SK-N-SH treated with all-trans-retinoic acid at 6 μM for 48 hours (cell line): ENCODE measurements at regions not wholly inside any gene's neighbourhood (a gene's known extent, or its start where the extent isn't known, plus 50 kb on each side); places are given as distances from the start of the nearest gene placed in this dataset.

Experiments
- ATAC-seq: fragments of 200-7000 bp; cut with Tn5 transposase; 3 replicates; pipeline ENCODE4 v1.9.1; 2020; ENCODE audit warnings: mild to moderate bottlenecking, moderate library complexity
- BACH2 ChIP-seq: fragments of 250-450 bp; sonication (Bioruptor Pico); IDR thresholded peaks from 2 replicates; pipeline ENCODE4 v1.9.0; 2021; ENCODE audit warnings: mild to moderate bottlenecking, borderline replicate concordance
- CREB5 ChIP-seq: fragments of 250-450 bp; sonication (Bioruptor Pico); IDR thresholded peaks from 2 replicates; pipeline ENCODE4 v1.5.1; 2020; ENCODE audit warnings: low read depth, mild to moderate bottlenecking, moderate library complexity
- CSDC2 ChIP-seq: fragments of 250-450 bp; sonication (Bioruptor Pico); IDR thresholded peaks from 2 replicates; pipeline ENCODE4 v1.5.0; 2020; ENCODE audit warnings: mild to moderate bottlenecking, moderate library complexity
- CSRNP3 ChIP-seq: fragments of 250-450 bp; sonication (Bioruptor Pico); IDR thresholded peaks from 2 replicates; pipeline ENCODE4 v1.5.1; 2021; ENCODE audit warnings: mild to moderate bottlenecking, moderate library complexity
- ESRRG ChIP-seq: fragments of 250-450 bp; sonication (Bioruptor Pico); IDR thresholded peaks from 2 replicates; pipeline ENCODE4 v1.6.1; 2021; ENCODE audit warnings: mild to moderate bottlenecking
- OSR1 ChIP-seq: fragments of 250-450 bp; sonication (Bioruptor Pico); IDR thresholded peaks from 2 replicates; pipeline ENCODE4 v1.8.0; 2022; ENCODE audit warnings: moderate library complexity, mild to moderate bottlenecking, inconsistent platforms
- PATZ1 ChIP-seq: fragments of 250-450 bp; sonication (Bioruptor Pico); IDR thresholded peaks from 2 replicates; pipeline ENCODE4 v1.8.0; 2020; ENCODE audit warnings: mild to moderate bottlenecking, moderate library complexity, borderline replicate concordance
- PPARA ChIP-seq: fragments of 250-450 bp; sonication (Bioruptor Pico); IDR thresholded peaks from 2 replicates; pipeline ENCODE4 v1.5.0; 2020; ENCODE audit warnings: mild to moderate bottlenecking, borderline replicate concordance
- RARB ChIP-seq: fragments of 250-450 bp; sonication (Bioruptor Pico); IDR thresholded peaks from 2 replicates; pipeline ENCODE4 v1.8.0; 2021; ENCODE audit warnings: mild to moderate bottlenecking, moderate library complexity
- SNAI2 ChIP-seq: fragments of 250-450 bp; sonication (Bioruptor Pico); IDR thresholded peaks from 2 replicates; pipeline ENCODE4 v1.5.0; 2020; ENCODE audit warnings: mild to moderate bottlenecking, moderate library complexity
- TOX ChIP-seq: fragments of 250-450 bp; sonication (Bioruptor Pico); IDR thresholded peaks from 2 replicates; pipeline ENCODE4 v1.8.0; 2021; ENCODE audit warnings: mild to moderate bottlenecking, moderate library complexity, borderline replicate concordance
- TSHZ2 ChIP-seq: fragments of 250-450 bp; sonication (Bioruptor Pico); IDR thresholded peaks from 2 replicates; pipeline ENCODE4 v1.5.0; 2020; ENCODE audit warnings: mild to moderate bottlenecking, moderate library complexity
- ZC3H10 ChIP-seq: fragments of 250-450 bp; sonication (Bioruptor Pico); IDR thresholded peaks from 2 replicates; pipeline ENCODE4 v1.5.1; 2021; ENCODE audit warnings: mild to moderate bottlenecking, moderate library complexity
- ZFP3 ChIP-seq: fragments of 250-450 bp; sonication (Bioruptor Pico); IDR thresholded peaks from 2 replicates; pipeline ENCODE4 v1.5.0; 2020; ENCODE audit warnings: mild to moderate bottlenecking, moderate library complexity
- ZFP30 ChIP-seq: fragments of 450-650 bp; formaldehyde crosslinking; IDR thresholded peaks from 2 replicates; pipeline ENCODE4 v1.5.0; 2022; ENCODE audit warnings: mild to moderate bottlenecking, moderate library complexity
- ZNF8 ChIP-seq: fragments of 450-650 bp; formaldehyde crosslinking; IDR thresholded peaks from 2 replicates; pipeline ENCODE4 v1.5.0; 2020; ENCODE audit warnings: mild to moderate bottlenecking, moderate library complexity

- TF ChIP-seq ZC3H10 (CRISPR knock-in tag) (no peak), TSHZ2 (CRISPR knock-in tag) (no peak), ZFP30 (CRISPR knock-in tag) (no peak), ZNF8 (CRISPR knock-in tag) (no peak), BACH2 (CRISPR knock-in tag) (no peak)
- ATAC-seq, result no peak
Measured at GRCh38 chr3:25073423-25073822, 354.6 kb upstream of the RARB start.

GRCh38 chr3:25074149-25074548 is 353.9 kb upstream of the RARB start:
- peak; percentile 40 for ATAC-seq

GRCh38 chr3:25080461-25080860 is 347.6 kb upstream of the RARB start:
- TF ChIP-seq TOX (no peak), TSHZ2 (CRISPR knock-in tag) (no peak), PATZ1 (CRISPR knock-in tag) (no peak), CSRNP3 (CRISPR knock-in tag) (no peak), ZFP3 (CRISPR knock-in tag) (no peak), RARB (CRISPR knock-in tag) (no peak), PPARA (CRISPR knock-in tag) (no peak), OSR1 (CRISPR knock-in tag) (no peak), ZFP30 (CRISPR knock-in tag) (no peak), CREB5 (CRISPR knock-in tag) (no peak), CSDC2 (CRISPR knock-in tag) (no peak), SNAI2 (CRISPR knock-in tag) (no peak), ESRRG (CRISPR knock-in tag) (no peak), ZNF8 (CRISPR knock-in tag) (no peak)
- no peak for ATAC-seq

More at GRCh38 chr3:25074149-25074548, 353.9 kb upstream of the RARB start:
- TF ChIP-seq PPARA (CRISPR knock-in tag), result no peak
- no peak for TF ChIP-seq ZNF8 (CRISPR knock-in tag)
- no peak for TF ChIP-seq TSHZ2 (CRISPR knock-in tag)
